ENCODE measurements at regions not wholly inside any gene's neighbourhood (a gene's known extent, or its start where the extent isn't known, plus 50 kb on each side); places are given as distances from the start of the nearest gene placed in this dataset.
"Not testable (repeated sequence)": the region's sequence is repeated elsewhere in the genome, so short reads cannot be mapped to it uniquely, and the experiment has no call there.

DNA sequence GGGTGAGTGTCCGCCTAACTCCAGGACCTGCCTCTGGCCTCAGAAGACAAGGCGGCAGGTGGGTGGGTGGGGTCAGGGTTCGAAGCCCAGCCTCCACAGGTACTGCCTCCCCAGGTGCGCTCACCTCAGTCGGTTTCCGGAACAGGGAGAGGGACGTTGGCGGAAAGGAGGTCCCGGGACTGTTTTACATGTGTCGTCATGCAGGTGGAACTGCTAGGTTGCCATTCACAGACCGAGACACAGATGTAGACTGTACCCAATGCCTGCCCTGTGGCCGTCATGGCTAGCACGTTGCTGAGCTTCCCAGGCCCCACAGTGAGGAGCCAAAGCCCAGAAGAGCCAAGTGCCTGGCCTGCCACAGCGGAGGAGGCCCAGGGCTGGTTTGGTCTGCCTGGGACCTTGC, 284.0 kb upstream of the HS6ST1 start:
- no peaks in the 10 kb centered on the region for H3K36me3 ChIP-seq
- DNase-seq (ENCODE audit: low spot score in 2 of 2): peak in 1 of 2 donors; percentile 37
- H3K4me3 ChIP-seq: no peak overlapping the region
- H3K27me3 ChIP-seq: no peaks in the 10 kb centered on the region
- intact Hi-C loops (cut with DNase I): no loop called here
- H3K4me1 ChIP-seq: peaks cover 0 to 5% of the 10 kb centered on the region in 2 donors
- H3K9me3 ChIP-seq: no peaks in the 10 kb centered on the region
- TF ChIP-seq, protein P1, sequence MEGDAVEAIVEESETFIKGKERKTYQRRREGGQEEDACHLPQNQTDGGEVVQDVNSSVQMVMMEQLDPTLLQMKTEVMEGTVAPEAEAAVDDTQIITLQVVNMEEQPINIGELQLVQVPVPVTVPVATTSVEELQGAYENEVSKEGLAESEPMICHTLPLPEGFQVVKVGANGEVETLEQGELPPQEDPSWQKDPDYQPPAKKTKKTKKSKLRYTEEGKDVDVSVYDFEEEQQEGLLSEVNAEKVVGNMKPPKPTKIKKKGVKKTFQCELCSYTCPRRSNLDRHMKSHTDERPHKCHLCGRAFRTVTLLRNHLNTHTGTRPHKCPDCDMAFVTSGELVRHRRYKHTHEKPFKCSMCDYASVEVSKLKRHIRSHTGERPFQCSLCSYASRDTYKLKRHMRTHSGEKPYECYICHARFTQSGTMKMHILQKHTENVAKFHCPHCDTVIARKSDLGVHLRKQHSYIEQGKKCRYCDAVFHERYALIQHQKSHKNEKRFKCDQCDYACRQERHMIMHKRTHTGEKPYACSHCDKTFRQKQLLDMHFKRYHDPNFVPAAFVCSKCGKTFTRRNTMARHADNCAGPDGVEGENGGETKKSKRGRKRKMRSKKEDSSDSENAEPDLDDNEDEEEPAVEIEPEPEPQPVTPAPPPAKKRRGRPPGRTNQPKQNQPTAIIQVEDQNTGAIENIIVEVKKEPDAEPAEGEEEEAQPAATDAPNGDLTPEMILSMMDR (IDR thresholded peaks at IDR 0.05): no peak
- no peak overlapping the region for H3K27ac ChIP-seq

DNA sequence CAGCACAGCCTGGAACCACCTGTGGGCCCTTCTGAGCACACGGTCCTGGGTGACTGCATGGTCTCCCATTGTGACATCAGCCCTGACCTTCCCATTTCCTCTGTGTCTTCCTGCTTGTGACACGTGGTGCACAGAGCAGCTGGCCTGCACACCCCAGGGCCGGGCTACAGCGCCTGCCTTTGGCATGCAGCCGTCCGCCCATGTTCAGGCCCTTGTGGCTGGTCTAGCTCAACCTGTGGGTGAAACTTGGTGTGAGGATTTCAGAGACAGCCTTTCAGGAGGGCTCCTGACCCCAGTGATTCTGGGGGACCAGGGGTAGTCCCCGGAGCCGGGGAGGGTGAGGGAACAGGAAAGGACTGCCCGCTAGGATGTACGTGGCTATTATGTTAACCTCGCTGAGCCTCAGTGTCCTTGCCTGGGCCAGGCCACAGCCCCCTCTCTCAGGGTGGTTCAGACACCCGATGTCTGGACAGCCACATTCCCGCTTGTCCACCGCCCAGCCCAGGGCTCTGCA, 284.8 kb upstream of the HS6ST1 start:
- no peaks in the 10 kb centered on the region for H3K27me3 ChIP-seq
- H3K9me3 ChIP-seq: no peaks in the 10 kb centered on the region
- no peak overlapping the region for H3K4me3 ChIP-seq
- peak in 1 of 2 donors; percentile 45 for DNase-seq (ENCODE audit: low spot score in 2 of 2)
- peaks cover 0 to 10% of the 10 kb centered on the region in 2 donors for H3K4me1 ChIP-seq
- TF ChIP-seq, protein P1 (IDR thresholded peaks at IDR 0.05): no peak
- H3K36me3 ChIP-seq: no peaks in the 10 kb centered on the region
- no peak overlapping the region for H3K27ac ChIP-seq
- intact Hi-C loops (cut with DNase I): no loop called here

DNA sequence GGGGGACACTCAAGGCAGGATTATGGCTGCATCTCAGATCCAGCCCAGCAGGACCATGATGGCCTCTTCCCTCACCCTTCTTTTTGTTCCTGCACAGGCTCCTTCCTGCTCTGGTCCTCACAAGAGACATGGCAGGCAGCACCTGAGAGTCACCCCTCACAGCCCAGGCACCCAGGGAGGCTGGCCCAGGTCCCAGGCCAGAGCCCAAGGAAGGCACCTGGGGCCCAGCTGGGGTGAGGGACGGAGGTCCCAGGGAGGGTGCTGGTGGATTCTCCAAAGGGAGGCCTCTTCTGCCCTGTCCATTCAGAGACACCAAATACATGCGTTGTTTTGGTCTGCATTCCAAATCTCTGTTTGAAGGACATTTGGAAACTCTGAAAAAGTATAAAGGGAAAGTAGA, 285.4 kb upstream of the HS6ST1 start:
- H3K27ac ChIP-seq: no peak overlapping the region
- H3K9me3 ChIP-seq: no peaks in the 10 kb centered on the region
- H3K4me3 ChIP-seq: no peak overlapping the region
- TF ChIP-seq, protein P1 (IDR thresholded peaks at IDR 0.05): no peak
- no peaks in the 10 kb centered on the region for H3K36me3 ChIP-seq
- no peaks in the 10 kb centered on the region for H3K27me3 ChIP-seq
- DNase-seq (ENCODE audit: low spot score in 2 of 2): peak in 1 of 2 donors; percentile 27
- H3K4me1 ChIP-seq: peaks cover 0 to 11% of the 10 kb centered on the region in 2 donors
- intact Hi-C loops (cut with DNase I): no loop called here

DNA sequence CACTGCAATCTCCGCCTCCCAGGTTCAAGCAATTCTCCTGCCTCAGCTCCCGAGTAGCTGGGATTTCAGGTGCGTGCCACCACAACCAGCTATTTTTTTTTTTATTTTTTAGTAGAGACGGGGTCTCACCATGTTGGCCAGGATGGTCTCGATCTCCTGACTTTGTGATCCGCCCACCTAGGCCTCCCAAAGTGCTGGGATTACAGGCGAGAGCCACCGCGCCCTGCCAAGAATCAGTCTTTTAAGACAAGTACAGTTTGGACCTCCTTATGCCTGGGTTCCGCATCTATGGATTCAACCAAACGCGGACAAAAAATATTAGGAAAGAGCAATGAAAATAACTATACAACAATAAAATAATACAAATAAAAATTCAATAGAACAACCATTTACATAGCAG, 285.9 kb upstream of the HS6ST1 start:
- not testable (repeated sequence) for H3K27ac ChIP-seq
- peak in 1 of 2 donors; percentile 38 for DNase-seq (ENCODE audit: low spot score in 2 of 2)

DNA sequence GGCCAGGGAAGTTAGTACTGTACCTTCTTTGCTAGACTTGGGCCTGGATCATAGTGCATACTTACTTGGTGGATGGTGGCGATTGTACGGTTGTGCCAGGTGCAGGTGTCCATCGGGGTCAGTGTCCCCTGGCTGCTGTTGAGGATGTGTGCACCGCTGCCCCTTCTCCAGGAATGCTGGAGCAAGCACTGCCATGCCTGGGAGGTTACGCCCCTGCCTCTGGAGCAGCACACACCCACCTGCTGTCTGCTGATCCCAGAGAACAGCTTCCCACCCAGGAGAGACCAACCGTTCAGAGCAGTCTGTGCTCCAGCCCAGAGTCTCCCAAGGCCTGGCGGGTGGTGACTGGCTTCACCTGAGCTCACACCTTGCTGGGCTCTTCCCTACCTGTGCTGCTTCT, 286.8 kb upstream of the HS6ST1 start:
- intact Hi-C loops (cut with DNase I): no loop called here
- Histone ChIP-seq H3K4me3 (no peak overlapping the region), H3K36me3 (no peaks in the 10 kb centered on the region), H3K27me3 (no peaks in the 10 kb centered on the region), H3K4me1 (peaks cover 0 to 11% of the 10 kb centered on the region in 2 donors), H3K9me3 (no peaks in the 10 kb centered on the region), H3K27ac (no peak overlapping the region)
- DNase-seq (ENCODE audit: low spot score in 2 of 2): peak in 1 of 2 donors; percentile 42
- TF ChIP-seq, protein P1 (IDR thresholded peaks at IDR 0.05): no peak

More for the DNA sequence above, 285.9 kb upstream of the HS6ST1 start:
- H3K27me3 ChIP-seq; H3K4me3 ChIP-seq; intact Hi-C loops (cut with DNase I); H3K36me3 ChIP-seq; H3K9me3 ChIP-seq: not testable (repeated sequence)
- peaks cover 0 to 11% of the 10 kb centered on the region in 2 donors for H3K4me1 ChIP-seq

DNA sequence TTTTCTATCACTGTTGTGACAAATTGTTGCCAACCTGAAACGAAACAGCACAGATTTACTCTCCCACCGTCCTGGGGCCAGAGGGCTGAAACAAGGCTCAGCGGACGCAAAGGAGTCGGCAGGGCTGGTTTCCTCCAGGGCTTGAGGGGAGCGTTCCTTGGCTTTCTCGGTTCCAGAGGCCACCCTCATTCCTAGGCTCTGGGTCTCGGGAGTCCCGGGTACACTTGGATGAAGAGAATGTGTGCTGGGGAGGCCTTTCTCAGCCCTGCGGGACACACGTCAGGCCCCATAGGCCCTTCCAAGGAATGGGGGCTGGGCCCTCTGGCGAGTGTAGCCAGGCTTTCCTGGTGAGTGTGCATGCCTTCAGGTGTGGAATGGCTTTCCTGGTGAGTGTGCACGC, 287.3 kb upstream of the HS6ST1 start:
- intact Hi-C loops (cut with DNase I): no loop called here
- TF ChIP-seq, protein P1 (IDR thresholded peaks at IDR 0.05): no peak
- DNase-seq (ENCODE audit: low spot score in 2 of 2): peak in 1 of 2 donors; percentile 31

More for the DNA sequence above, 287.3 kb upstream of the HS6ST1 start:
- no peaks in the 10 kb centered on the region for H3K9me3 ChIP-seq
- no peaks in the 10 kb centered on the region for H3K36me3 ChIP-seq
- H3K4me3 ChIP-seq: no peak overlapping the region
- H3K27ac ChIP-seq: no peak overlapping the region
- no peaks in the 10 kb centered on the region for H3K27me3 ChIP-seq
- peaks cover 0 to 11% of the 10 kb centered on the region in 2 donors for H3K4me1 ChIP-seq
